SK-N-SH (cell line): ENCODE measurements at regions not wholly inside any gene's neighbourhood (a gene's known extent, or its start where the extent isn't known, plus 50 kb on each side); places are given as distances from the start of the nearest gene placed in this dataset.

Experiments used
- CTCF ChIA-PET: fragments of 300-600, 350-600 bp; formaldehyde crosslinking; extraction: SDS; loops from one replicate; lab custom pipeline; 2021; lab: Yijun Ruan, JAX
- POLR2A ChIA-PET: fragments of 350-600 bp; sonication (Branson Sonifier 250); formaldehyde crosslinking; extraction: SDS; loops from one replicate; lab custom pipeline; 2020; ENCODE audit warnings: antibody characterized with exemption, inconsistent platforms; lab: Yijun Ruan, JAX
- DNase-seq: peaks from one replicate; pipeline ENCODE4 v3.0.0; 2012
- H2AFZ ChIP-seq: fragments of 200-600 bp; sonication (generic); 2 replicates; pipeline ENCODE4 v1.8.1; 2016; ENCODE audit warnings: antibody characterized with exemption, mild to moderate bottlenecking, low read depth
- H3F3A ChIP-seq: fragments of 200-600 bp; sonication (generic); replicated peaks from 2 replicates; pipeline ENCODE3; 2016; ENCODE audit warnings: antibody characterized with exemption, mild to moderate bottlenecking; ENCODE audit not compliant: insufficient read depth
- H3K27ac ChIP-seq, 2 experiments: fragments of 200-500 bp in 1 of 2; fragments of 200-600 bp in 1 of 2; sonication (Bioruptor generic) in 1 of 2; sonication (generic), shearing (Covaris generic) in 1 of 2; 2 replicates each; pipeline versions ENCODE4 v1.5.1 to v1.6.1; 2014 to 2016; ENCODE audit warnings: low read depth in 2 of 2, inconsistent platforms in 1 of 2, low read length in 1 of 2, mild to moderate bottlenecking in 1 of 2, mixed read lengths in 1 of 2
- H3K27me3 ChIP-seq: fragments of 200-600 bp; sonication (generic), shearing (Covaris generic); 2 replicates; pipeline ENCODE4 v1.6.1; 2016; ENCODE audit warnings: mixed run types; ENCODE audit not compliant: insufficient read depth
- H3K36me3 ChIP-seq, 2 experiments: fragments of 200-500 bp in 1 of 2; fragments of 200-600 bp in 1 of 2; sonication (Bioruptor generic) in 1 of 2; sonication (generic) in 1 of 2; replicated peaks in 1 of 2; 2 replicates each; pipeline versions ENCODE3 to v1.5.1; 2014 to 2016; ENCODE audit warnings: low read length in 1 of 2, mild to moderate bottlenecking in 1 of 2; ENCODE audit not compliant: insufficient read depth in 2 of 2, control insufficient read depth in 1 of 2
- H3K4me1 ChIP-seq, 2 experiments: fragments of 200-500 bp in 1 of 2; fragments of 200-600 bp in 1 of 2; sonication (Bioruptor generic) in 1 of 2; sonication (generic), shearing (Covaris generic) in 1 of 2; 2 replicates each; pipeline versions ENCODE4 v1.5.1 to v1.6.1; 2014 to 2016; ENCODE audit warnings: low read depth in 1 of 2, low read length in 1 of 2, mixed run types in 1 of 2; ENCODE audit not compliant: insufficient read depth in 2 of 2, control insufficient read depth in 1 of 2
- H3K4me2 ChIP-seq: fragments of 200-600 bp; sonication (generic), shearing (Covaris generic); 2 replicates; pipeline ENCODE4 v1.6.1; 2017; ENCODE audit warnings: mixed run types
- H3K4me3 ChIP-seq, 2 experiments: fragments of 200-500 bp in 1 of 2; fragments of 200-600 bp in 1 of 2; sonication (Bioruptor generic) in 1 of 2; sonication (generic), shearing (Covaris generic) in 1 of 2; 2 replicates each; pipeline versions ENCODE4 v1.5.1 to v1.8.1; 2014 to 2016; ENCODE audit warnings: low read depth in 2 of 2, inconsistent platforms in 1 of 2, low read length in 1 of 2, mild to moderate bottlenecking in 1 of 2, mixed read lengths in 1 of 2, moderate library complexity in 1 of 2
- H3K79me2 ChIP-seq: fragments of 200-600 bp; sonication (generic); 2 replicates; pipeline ENCODE4 v1.8.1; 2017; ENCODE audit warnings: mild to moderate bottlenecking; ENCODE audit not compliant: insufficient read depth
- H3K9ac ChIP-seq: fragments of 200-600 bp; sonication (generic); 2 replicates; pipeline ENCODE4 v1.6.1; 2017; ENCODE audit warnings: mixed run types
- H3K9me2 ChIP-seq: fragments of 200-600 bp; sonication (generic); 2 replicates; pipeline ENCODE4 v1.6.1; 2017; ENCODE audit warnings: mixed run types
- H3K9me3 ChIP-seq: fragments of 200-600 bp; sonication (generic); 2 replicates; pipeline ENCODE4 v1.6.1; 2017; ENCODE audit warnings: mixed run types, mild to moderate bottlenecking, moderate library complexity
- H4K20me1 ChIP-seq: fragments of 200-600 bp; sonication (generic); 2 replicates; pipeline ENCODE4 v1.6.1; 2017; ENCODE audit warnings: mild to moderate bottlenecking, mixed run types; ENCODE audit not compliant: insufficient read depth
- CHD2 ChIP-seq: fragments of 150-350 bp; IDR thresholded peaks from 2 replicates; pipeline ENCODE4 v1.6.1; 2018; ENCODE audit warnings: low read length; ENCODE audit not compliant: partially characterized antibody
- ELF1 ChIP-seq: IDR thresholded peaks from 2 replicates; pipeline ENCODE4 v1.4.0; 2012
- EP300 ChIP-seq, 2 experiments: IDR thresholded peaks; 2 replicates each; pipeline versions ENCODE4 v1.4.0 to v1.6.1; 2012; ENCODE audit warnings: borderline replicate concordance in 1 of 2, low read depth in 1 of 2, low read length in 1 of 2
- EZH2phosphoT487 ChIP-seq: fragments of 200-600 bp; sonication (generic); IDR thresholded peaks from 2 replicates; pipeline ENCODE4 v1.6.1; 2017; ENCODE audit warnings: low read depth, mixed run types, mild to moderate bottlenecking, antibody characterized with exemption, moderate library complexity, borderline replicate concordance
- GABPA ChIP-seq: IDR thresholded peaks from 2 replicates; pipeline ENCODE4 v1.4.0; 2012; ENCODE audit warnings: low read depth, mild to moderate bottlenecking
- GATA2 ChIP-seq: sonication (generic); formaldehyde crosslinking; IDR thresholded peaks from 2 replicates; pipeline ENCODE4 v1.5.0; 2020; ENCODE audit warnings: mild to moderate bottlenecking, missing genetic modification reagents
- JUND ChIP-seq: IDR thresholded peaks from 2 replicates; pipeline ENCODE4 v1.4.0; 2012
- MXI1 ChIP-seq: IDR thresholded peaks from 2 replicates; pipeline ENCODE4 v1.6.1; 2012; ENCODE audit warnings: mild to moderate bottlenecking, low read depth, low read length, improper control_type of control experiment
- NRF1 ChIP-seq: IDR thresholded peaks from 2 replicates; pipeline ENCODE4 v1.6.1; 2012; ENCODE audit warnings: low read depth, mild to moderate bottlenecking, low read length
- RCOR1 ChIP-seq: fragments of 150-350 bp; IDR thresholded peaks from 2 replicates; pipeline ENCODE4 v1.6.1; 2017; ENCODE audit warnings: antibody characterized with exemption, low read length
- RFX5 ChIP-seq: IDR thresholded peaks from 2 replicates; pipeline ENCODE4 v1.6.1; 2012; ENCODE audit warnings: mild to moderate bottlenecking, improper control_type of control experiment, low read length
- SIN3A ChIP-seq: IDR thresholded peaks from 2 replicates; pipeline ENCODE4 v1.6.1; 2012; ENCODE audit warnings: low read depth, mild to moderate bottlenecking, low read length, moderate library complexity, borderline replicate concordance
- SMC3 ChIP-seq: IDR thresholded peaks from 2 replicates; pipeline ENCODE4 v1.6.1; 2012; ENCODE audit warnings: low read depth, low read length, improper control_type of control experiment
- TCF12 ChIP-seq: IDR thresholded peaks from 2 replicates; pipeline ENCODE4 v1.4.0; 2012
- TEAD4 ChIP-seq: IDR thresholded peaks from 2 replicates; pipeline ENCODE4 v1.4.0; 2012; ENCODE audit warnings: mild to moderate bottlenecking, borderline replicate concordance; ENCODE audit not compliant: insufficient read depth
- WGBS: methylation state at CpG from one replicate; pipeline ENCODE4 v1.1.6; 2017; ENCODE audit warnings: low lambda C conversion rate; 5-methylcytosine and 5-hydroxymethylcytosine counted together
- TF ChIP-seq, protein P1 (sequence below): IDR thresholded peaks from 2 replicates; pipeline ENCODE4 v1.4.0; 2012; ENCODE audit warnings: low read depth
- TF ChIP-seq, protein P2 (sequence below): IDR thresholded peaks from 2 replicates; pipeline ENCODE4 v1.6.1; 2012; ENCODE audit warnings: mild to moderate bottlenecking, low read depth, low read length, moderate library complexity
- TF ChIP-seq, protein P3 (sequence below): fragments of 200-600 bp; sonication (generic); IDR thresholded peaks from 2 replicates; pipeline ENCODE4 v1.6.1; 2017; ENCODE audit warnings: antibody characterized with exemption, mild to moderate bottlenecking, moderate library complexity
- TF ChIP-seq, protein P4 (sequence below): IDR thresholded peaks from 2 replicates; pipeline ENCODE4 v1.4.0; 2012; ENCODE audit warnings: low read depth, borderline replicate concordance

DNA sequence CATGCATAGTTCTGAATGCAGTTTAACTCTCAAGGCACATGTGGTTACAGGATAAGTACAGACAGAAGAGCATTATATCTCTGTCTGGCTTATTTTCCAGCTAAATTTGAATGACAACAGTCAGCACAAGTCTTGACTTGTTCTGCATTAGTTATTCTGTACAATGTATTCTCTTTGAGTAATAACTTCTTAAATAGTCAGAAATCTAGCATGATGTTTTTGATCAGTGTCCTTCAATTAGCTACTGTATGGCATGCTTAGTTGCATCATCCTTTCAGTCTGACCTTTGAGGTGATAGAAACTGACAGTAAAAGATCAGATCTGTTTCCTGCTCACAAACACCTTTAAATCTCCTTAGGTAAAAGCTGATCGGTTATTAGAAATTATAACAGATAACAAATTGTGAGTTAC lies 118.1 kb downstream of the ARL4A start:
- Histone ChIP-seq H2AFZ (no peak overlapping the region), H3K9me3 (no peaks in the 10 kb centered on the region)
- no peak for TF ChIP-seq EP300 (IDR thresholded peaks at IDR 0.05; ENCODE audit: borderline replicate concordance in 1 of 2, low read depth in 1 of 2, low read length in 1 of 2)
- no peak for TF ChIP-seq GATA2 (CRISPR knock-in tag)
- TF ChIP-seq TEAD4, result no peak
- no peak for TF ChIP-seq EZH2phosphoT487
- TF ChIP-seq MXI1, result no peak
- TF ChIP-seq CHD2, result no peak
- no peak for TF ChIP-seq SMC3
- TF ChIP-seq, protein P1, sequence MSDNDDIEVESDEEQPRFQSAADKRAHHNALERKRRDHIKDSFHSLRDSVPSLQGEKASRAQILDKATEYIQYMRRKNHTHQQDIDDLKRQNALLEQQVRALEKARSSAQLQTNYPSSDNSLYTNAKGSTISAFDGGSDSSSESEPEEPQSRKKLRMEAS, result no peak
- TF ChIP-seq, protein P2, sequence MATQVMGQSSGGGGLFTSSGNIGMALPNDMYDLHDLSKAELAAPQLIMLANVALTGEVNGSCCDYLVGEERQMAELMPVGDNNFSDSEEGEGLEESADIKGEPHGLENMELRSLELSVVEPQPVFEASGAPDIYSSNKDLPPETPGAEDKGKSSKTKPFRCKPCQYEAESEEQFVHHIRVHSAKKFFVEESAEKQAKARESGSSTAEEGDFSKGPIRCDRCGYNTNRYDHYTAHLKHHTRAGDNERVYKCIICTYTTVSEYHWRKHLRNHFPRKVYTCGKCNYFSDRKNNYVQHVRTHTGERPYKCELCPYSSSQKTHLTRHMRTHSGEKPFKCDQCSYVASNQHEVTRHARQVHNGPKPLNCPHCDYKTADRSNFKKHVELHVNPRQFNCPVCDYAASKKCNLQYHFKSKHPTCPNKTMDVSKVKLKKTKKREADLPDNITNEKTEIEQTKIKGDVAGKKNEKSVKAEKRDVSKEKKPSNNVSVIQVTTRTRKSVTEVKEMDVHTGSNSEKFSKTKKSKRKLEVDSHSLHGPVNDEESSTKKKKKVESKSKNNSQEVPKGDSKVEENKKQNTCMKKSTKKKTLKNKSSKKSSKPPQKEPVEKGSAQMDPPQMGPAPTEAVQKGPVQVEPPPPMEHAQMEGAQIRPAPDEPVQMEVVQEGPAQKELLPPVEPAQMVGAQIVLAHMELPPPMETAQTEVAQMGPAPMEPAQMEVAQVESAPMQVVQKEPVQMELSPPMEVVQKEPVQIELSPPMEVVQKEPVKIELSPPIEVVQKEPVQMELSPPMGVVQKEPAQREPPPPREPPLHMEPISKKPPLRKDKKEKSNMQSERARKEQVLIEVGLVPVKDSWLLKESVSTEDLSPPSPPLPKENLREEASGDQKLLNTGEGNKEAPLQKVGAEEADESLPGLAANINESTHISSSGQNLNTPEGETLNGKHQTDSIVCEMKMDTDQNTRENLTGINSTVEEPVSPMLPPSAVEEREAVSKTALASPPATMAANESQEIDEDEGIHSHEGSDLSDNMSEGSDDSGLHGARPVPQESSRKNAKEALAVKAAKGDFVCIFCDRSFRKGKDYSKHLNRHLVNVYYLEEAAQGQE, result no peak
- TF ChIP-seq, protein P3, sequence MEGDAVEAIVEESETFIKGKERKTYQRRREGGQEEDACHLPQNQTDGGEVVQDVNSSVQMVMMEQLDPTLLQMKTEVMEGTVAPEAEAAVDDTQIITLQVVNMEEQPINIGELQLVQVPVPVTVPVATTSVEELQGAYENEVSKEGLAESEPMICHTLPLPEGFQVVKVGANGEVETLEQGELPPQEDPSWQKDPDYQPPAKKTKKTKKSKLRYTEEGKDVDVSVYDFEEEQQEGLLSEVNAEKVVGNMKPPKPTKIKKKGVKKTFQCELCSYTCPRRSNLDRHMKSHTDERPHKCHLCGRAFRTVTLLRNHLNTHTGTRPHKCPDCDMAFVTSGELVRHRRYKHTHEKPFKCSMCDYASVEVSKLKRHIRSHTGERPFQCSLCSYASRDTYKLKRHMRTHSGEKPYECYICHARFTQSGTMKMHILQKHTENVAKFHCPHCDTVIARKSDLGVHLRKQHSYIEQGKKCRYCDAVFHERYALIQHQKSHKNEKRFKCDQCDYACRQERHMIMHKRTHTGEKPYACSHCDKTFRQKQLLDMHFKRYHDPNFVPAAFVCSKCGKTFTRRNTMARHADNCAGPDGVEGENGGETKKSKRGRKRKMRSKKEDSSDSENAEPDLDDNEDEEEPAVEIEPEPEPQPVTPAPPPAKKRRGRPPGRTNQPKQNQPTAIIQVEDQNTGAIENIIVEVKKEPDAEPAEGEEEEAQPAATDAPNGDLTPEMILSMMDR, result no peak
- no peak for TF ChIP-seq NRF1
- TF ChIP-seq, protein P4, sequence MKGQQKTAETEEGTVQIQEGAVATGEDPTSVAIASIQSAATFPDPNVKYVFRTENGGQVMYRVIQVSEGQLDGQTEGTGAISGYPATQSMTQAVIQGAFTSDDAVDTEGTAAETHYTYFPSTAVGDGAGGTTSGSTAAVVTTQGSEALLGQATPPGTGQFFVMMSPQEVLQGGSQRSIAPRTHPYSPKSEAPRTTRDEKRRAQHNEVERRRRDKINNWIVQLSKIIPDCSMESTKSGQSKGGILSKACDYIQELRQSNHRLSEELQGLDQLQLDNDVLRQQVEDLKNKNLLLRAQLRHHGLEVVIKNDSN, result no peak
- TF ChIP-seq RFX5, result no peak
- TF ChIP-seq JUND, result no peak
- TF ChIP-seq TCF12, result no peak
- TF ChIP-seq GABPA, result no peak
- no peak for TF ChIP-seq SIN3A
- no peak for TF ChIP-seq RCOR1
- no peak for TF ChIP-seq ELF1
- TF ChIP-seq, all 33 proteins: peak for 0
- no peaks in the 10 kb centered on the region for H3K79me2 ChIP-seq
- CTCF ChIA-PET, result no interaction called here
- H3K27me3 ChIP-seq, result no peaks in the 10 kb centered on the region; the same call in 1 of the 2 replicates
- no peak for DNase-seq
- no peaks in the 10 kb centered on the region for H3K9me2 ChIP-seq
- 9% methylated on average over 1 of the region's 1 CpG for WGBS
- no peak overlapping the region for H3K4me2 ChIP-seq
- H3K9ac ChIP-seq, result no peak overlapping the region
- H3K27ac ChIP-seq, result no peak overlapping the region; a peak in 1 of 4 replicates
- no peaks in the 10 kb centered on the region for H3F3A ChIP-seq
- no peaks in the 10 kb centered on the region for H3K4me1 ChIP-seq
- POLR2A ChIA-PET, result no interaction called here
- H4K20me1 ChIP-seq, result no peaks in the 10 kb centered on the region
- no peaks in the 10 kb centered on the region for H3K36me3 ChIP-seq
- no peak overlapping the region for H3K4me3 ChIP-seq
